ENCODE measurements at regions not wholly inside any gene's neighbourhood (a gene's known extent, or its start where the extent isn't known, plus 50 kb on each side); places are given as distances from the start of the nearest gene placed in this dataset.

DNA sequence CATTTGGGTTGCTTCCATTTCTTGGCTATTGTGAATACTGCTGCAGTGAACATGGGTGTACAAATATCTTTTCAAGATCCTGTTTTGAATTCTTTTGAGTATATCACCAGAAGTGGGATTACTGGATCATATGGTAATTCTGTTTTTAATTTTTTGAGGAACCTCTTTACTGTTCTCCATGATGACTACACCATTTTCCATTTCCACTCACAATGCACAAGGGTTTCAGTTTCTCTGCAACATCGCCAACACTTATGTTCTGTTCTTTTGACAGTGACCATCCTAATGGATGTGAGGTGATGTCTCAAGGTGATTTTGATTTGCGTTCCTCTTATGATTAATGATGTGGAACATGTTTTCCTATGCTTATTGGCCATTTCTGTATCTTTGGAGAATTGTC lies 214.4 kb upstream of the ZFP64 start:
- Mint-ChIP-seq H3K4me1 (ENCODE audit: low read depth) (peaks cover 62% of the 10 kb centered on the region), H3K27me3 (ENCODE audit: insufficient read depth) (no peaks in the 10 kb centered on the region), H3K4me3 (no peak overlapping the region), H3K9me3 (peaks cover 9% of the 10 kb centered on the region), H3K36me3 (ENCODE audit: low read depth) (peaks cover 3% of the 10 kb centered on the region), H3K27ac (peak overlapping the region; percentile 16)
- intact Hi-C loops (cut with micrococcal nuclease) = loop anchor here (1.0 to 5.0 kb wide), 3 partner anchors 567 to 666 kb away; no protein-coding TSS in a partner anchor
- no peak for DNase-seq (ENCODE audit: low spot score)

DNA sequence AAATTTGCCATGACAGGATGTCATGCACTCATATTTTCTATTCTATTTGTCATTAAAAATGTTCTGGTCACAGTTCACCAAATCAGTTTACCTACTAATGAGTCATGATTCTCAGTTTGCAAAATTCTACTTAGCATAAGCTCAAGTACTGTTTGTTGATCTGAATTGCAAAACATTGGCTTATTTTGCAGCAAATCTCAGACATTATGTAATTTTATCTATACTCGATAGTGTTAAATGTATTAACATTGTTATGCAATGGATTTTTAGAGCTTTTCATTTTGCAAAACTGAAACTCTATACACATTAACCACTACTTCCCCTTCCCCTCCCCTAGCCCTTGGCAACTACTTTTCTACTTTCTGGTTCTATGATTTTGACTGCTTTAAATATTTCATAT lies 213.8 kb upstream of the ZFP64 start:
- no peaks in the 10 kb centered on the region for H3K27me3 Mint-ChIP-seq (ENCODE audit: insufficient read depth)
- intact Hi-C loops (cut with micrococcal nuclease) = loop anchor here (1.0 to 5.0 kb wide), 3 partner anchors 568 to 667 kb away; no protein-coding TSS in a partner anchor
- peaks cover 9% of the 10 kb centered on the region for H3K9me3 Mint-ChIP-seq
- no peak for DNase-seq (ENCODE audit: low spot score)
- H3K4me1 Mint-ChIP-seq (ENCODE audit: low read depth) = peaks cover 56% of the 10 kb centered on the region
- peak overlapping the region; percentile 21 for H3K27ac Mint-ChIP-seq
- no peak overlapping the region for H3K4me3 Mint-ChIP-seq
- peaks cover 1% of the 10 kb centered on the region for H3K36me3 Mint-ChIP-seq (ENCODE audit: low read depth)

DNA sequence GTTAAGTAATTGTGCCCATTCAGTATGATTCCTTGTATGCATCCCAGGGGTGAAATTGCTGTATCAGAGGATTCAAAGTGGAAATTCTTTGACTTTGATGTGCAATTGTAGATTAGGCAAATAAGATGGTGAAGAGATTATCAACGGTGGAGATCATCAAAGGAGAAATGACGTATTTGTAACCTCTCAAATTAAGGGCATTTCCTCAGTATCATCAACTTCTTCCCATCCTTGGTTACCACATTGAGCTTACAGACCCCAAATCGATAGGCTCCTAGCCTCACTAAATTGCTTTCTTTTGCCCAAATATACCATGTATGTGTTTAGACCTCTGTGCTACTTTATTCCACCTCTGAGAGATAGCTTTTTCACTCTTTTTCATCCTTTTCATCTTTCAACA lies 213.1 kb upstream of the ZFP64 start:
- DNase-seq (ENCODE audit: low spot score) = no peak
- H3K36me3 Mint-ChIP-seq (ENCODE audit: low read depth) = peaks cover 1% of the 10 kb centered on the region
- H3K4me3 Mint-ChIP-seq = peak overlapping the region; percentile 27
- peaks cover 49% of the 10 kb centered on the region for H3K4me1 Mint-ChIP-seq (ENCODE audit: low read depth)
- no peaks in the 10 kb centered on the region for H3K27me3 Mint-ChIP-seq (ENCODE audit: insufficient read depth)
- H3K27ac Mint-ChIP-seq = peak overlapping the region; percentile 21
- H3K9me3 Mint-ChIP-seq = peaks cover 9% of the 10 kb centered on the region
- intact Hi-C loops (cut with micrococcal nuclease) = loop anchor here (1.0 to 5.0 kb wide), 3 partner anchors 569 to 668 kb away; no protein-coding TSS in a partner anchor

DNA sequence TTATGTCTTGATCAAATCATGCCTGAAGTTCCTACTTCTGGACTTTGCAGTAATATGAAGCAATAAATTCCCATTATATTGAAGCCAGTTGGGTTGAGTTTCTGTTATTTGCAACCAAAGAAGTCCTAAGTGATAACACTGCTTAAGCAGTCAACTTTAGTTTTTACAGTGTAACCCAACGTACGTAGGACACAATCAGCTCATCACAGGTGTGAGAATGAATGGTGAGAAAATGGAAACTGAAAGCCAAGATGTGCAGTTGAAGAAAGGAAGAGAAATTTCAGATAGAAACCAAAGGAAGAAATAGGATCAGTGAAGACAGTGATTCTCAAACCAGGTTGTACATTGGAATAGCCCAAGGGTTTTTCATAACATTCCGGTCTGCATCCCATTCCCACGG lies 211.4 kb upstream of the ZFP64 start:
- Mint-ChIP-seq H3K27me3 (ENCODE audit: insufficient read depth) (no peaks in the 10 kb centered on the region), H3K4me3 (peak overlapping the region; percentile 16), H3K4me1 (ENCODE audit: low read depth) (peaks cover 44% of the 10 kb centered on the region), H3K36me3 (ENCODE audit: low read depth) (peaks cover 1% of the 10 kb centered on the region), H3K27ac (peak overlapping the region; percentile 54), H3K9me3 (peaks cover 9% of the 10 kb centered on the region)
- intact Hi-C loops (cut with micrococcal nuclease) = no loop called here
- no peak for DNase-seq (ENCODE audit: low spot score)

DNA sequence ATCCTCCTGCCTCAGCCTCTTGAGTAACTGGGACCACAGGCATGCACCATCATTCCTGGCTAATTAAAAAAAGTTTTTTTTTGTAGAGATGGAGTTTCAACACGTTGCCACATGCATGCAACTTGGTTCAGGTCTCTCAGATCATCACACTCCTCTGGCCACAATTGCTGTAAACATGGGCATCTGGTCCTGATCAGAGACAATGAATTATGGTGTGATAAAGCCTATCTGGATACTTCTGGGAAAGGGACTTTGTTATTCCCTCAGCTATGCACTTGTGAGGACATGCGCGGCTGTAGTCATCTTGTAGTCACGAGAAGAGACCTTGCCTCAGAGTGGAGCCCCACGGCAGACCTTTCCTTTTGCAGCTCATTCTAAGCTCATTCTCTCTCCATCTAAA lies 210.9 kb upstream of the ZFP64 start:
- DNase-seq (ENCODE audit: low spot score) = no peak
- Mint-ChIP-seq H3K4me3 (no peak overlapping the region), H3K27ac (no peak overlapping the region), H3K36me3 (ENCODE audit: low read depth) (peaks cover 1% of the 10 kb centered on the region), H3K9me3 (peaks cover 9% of the 10 kb centered on the region), H3K27me3 (ENCODE audit: insufficient read depth) (no peaks in the 10 kb centered on the region), H3K4me1 (ENCODE audit: low read depth) (peaks cover 44% of the 10 kb centered on the region)
- intact Hi-C loops (cut with micrococcal nuclease) = no loop called here

DNA sequence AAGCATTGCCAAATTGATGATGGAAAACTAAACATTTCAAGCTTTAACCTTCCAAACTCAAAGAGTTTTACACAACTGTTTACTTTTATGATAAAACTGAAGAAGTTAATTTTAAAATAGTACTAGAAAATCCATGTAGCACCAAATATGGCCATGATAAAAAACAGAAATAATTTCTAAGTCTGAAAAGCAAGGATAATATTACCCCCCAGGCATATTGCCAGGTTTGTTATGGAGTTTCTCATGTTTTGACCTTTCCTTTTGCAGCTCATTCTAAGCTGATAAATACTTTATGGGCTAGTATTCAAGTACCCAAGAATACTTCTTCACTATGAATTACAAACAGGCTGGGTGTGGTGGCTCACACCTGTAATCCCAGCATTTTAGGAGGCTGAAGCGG lies 209.9 kb upstream of the ZFP64 start:
- intact Hi-C loops (cut with micrococcal nuclease) = no loop called here

DNA sequence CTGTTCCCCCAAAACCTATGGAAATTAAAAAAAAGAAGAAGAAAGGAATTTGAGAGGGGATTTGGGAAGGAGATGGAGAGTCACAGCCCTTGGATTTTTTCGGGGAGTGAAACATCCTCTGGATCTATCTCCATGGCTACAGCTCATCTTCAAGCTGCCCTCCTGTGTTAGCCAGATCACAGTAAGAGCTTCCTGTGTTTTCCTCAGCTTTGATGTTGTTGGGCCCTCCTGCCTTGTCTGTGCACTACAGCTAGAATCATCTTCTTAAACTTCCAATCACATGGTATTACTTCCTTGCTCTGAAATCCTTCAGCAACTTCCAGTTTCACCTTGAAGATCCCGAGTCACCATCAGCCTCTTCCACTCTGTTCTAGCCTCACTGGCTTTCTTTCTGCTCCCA lies 207.8 kb upstream of the ZFP64 start:
- Mint-ChIP-seq H3K27ac (no peak overlapping the region), H3K9me3 (peaks cover 4% of the 10 kb centered on the region), H3K36me3 (ENCODE audit: low read depth) (no peaks in the 10 kb centered on the region), H3K27me3 (ENCODE audit: insufficient read depth) (no peaks in the 10 kb centered on the region), H3K4me3 (no peak overlapping the region), H3K4me1 (ENCODE audit: low read depth) (peaks cover 12% of the 10 kb centered on the region)
- intact Hi-C loops (cut with micrococcal nuclease) = no loop called here
- no peak for DNase-seq (ENCODE audit: low spot score)

More for the DNA sequence above, 209.9 kb upstream of the ZFP64 start:
- peaks cover 33% of the 10 kb centered on the region for H3K4me1 Mint-ChIP-seq (ENCODE audit: low read depth)
- no peak overlapping the region for H3K27ac Mint-ChIP-seq
- no peak for DNase-seq (ENCODE audit: low spot score)
- no peaks in the 10 kb centered on the region for H3K27me3 Mint-ChIP-seq (ENCODE audit: insufficient read depth)
- H3K9me3 Mint-ChIP-seq = peaks cover 5% of the 10 kb centered on the region
- H3K4me3 Mint-ChIP-seq = no peak overlapping the region
- H3K36me3 Mint-ChIP-seq (ENCODE audit: low read depth) = no peaks in the 10 kb centered on the region

DNA sequence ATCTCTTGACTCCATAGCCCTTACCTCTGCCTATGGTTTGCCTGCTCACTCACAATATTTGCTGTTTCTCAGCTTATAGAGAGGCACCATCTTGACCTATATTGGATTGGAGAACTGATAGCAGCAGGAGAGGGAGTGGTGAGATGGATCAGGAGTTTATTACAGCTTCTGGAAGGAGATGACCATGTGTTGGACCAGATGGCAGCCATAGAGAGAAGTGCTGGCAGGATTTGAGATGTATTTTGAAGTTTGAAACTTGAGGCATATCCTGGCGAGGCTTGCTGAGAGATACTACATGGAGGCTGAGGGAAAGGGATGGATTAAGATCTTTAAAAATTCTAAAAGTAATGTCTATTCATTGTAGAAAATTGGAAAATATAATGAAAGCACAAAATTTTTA lies 198.0 kb upstream of the ZFP64 start:
- Mint-ChIP-seq H3K9me3 (peaks cover 3% of the 10 kb centered on the region), H3K36me3 (ENCODE audit: low read depth) (no peaks in the 10 kb centered on the region), H3K4me1 (ENCODE audit: low read depth) (no peaks in the 10 kb centered on the region), H3K4me3 (no peak overlapping the region), H3K27ac (no peak overlapping the region), H3K27me3 (ENCODE audit: insufficient read depth) (peaks cover 5% of the 10 kb centered on the region)
- intact Hi-C loops (cut with micrococcal nuclease) = no loop called here
- DNase-seq (ENCODE audit: low spot score) = no peak

DNA sequence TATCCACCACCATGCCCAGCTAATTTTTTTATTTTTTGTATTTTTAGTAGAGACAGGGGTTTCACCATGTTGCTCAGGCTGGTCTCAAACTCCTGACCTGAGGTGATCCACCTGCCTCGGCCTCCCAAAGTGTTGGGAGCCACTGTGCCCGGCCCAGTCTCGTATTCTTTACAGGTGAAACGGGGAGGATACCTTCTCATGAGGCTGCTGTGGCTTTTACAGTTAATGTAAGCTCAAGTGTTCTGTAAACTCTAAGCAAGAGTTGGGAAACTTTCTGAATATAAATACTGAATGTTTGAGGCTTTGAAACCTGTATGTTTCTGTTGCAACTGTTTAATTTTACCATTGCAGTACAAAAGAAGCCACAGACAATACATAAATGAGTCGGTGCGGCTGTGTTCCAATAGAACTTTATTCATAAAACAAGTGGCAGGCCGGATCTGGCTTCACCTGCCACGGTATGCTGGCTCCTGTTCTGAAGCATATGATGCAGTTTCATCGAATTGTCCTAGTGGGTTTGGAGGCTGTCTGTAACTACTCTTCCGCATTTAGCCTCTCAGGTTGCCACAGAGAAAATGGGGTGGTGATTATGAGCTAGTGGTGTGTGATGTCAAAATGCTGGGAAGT lies 192.5 kb upstream of the ZFP64 start:
- Mint-ChIP-seq H3K9me3 (peaks cover 4% of the 10 kb centered on the region), H3K36me3 (ENCODE audit: low read depth) (no peaks in the 10 kb centered on the region), H3K4me1 (ENCODE audit: low read depth) (no peaks in the 10 kb centered on the region), H3K27me3 (ENCODE audit: insufficient read depth) (peaks cover 5% of the 10 kb centered on the region), H3K4me3 (no peak overlapping the region), H3K27ac (no peak overlapping the region)
- no peak for DNase-seq (ENCODE audit: low spot score)
- intact Hi-C loops (cut with micrococcal nuclease) = no loop called here

DNA sequence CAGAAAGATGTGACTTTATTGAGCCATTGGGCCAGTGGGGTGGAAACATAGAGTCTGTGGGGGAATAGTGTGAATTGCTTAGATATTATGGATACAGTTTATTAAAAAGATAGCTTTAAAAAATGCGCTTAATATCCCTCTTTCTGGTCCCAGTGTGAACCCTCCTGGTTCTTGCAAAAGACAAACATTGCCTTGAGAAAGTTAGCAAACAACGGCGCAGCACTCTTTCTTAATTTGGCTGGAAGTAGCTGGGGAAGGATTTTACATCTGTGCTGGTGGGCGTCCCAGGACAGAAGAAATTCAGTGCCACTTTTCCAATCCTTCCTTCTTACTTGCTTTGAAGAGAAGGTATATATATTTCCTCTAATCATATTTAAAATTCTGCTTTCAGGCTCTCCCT lies 191.4 kb upstream of the ZFP64 start:
- intact Hi-C loops (cut with micrococcal nuclease) = no loop called here
- Mint-ChIP-seq H3K36me3 (ENCODE audit: low read depth) (no peaks in the 10 kb centered on the region), H3K27me3 (ENCODE audit: insufficient read depth) (peaks cover 5% of the 10 kb centered on the region), H3K4me3 (no peak overlapping the region), H3K9me3 (peaks cover 4% of the 10 kb centered on the region), H3K27ac (no peak overlapping the region), H3K4me1 (ENCODE audit: low read depth) (no peaks in the 10 kb centered on the region)
- no peak for DNase-seq (ENCODE audit: low spot score)

DNA sequence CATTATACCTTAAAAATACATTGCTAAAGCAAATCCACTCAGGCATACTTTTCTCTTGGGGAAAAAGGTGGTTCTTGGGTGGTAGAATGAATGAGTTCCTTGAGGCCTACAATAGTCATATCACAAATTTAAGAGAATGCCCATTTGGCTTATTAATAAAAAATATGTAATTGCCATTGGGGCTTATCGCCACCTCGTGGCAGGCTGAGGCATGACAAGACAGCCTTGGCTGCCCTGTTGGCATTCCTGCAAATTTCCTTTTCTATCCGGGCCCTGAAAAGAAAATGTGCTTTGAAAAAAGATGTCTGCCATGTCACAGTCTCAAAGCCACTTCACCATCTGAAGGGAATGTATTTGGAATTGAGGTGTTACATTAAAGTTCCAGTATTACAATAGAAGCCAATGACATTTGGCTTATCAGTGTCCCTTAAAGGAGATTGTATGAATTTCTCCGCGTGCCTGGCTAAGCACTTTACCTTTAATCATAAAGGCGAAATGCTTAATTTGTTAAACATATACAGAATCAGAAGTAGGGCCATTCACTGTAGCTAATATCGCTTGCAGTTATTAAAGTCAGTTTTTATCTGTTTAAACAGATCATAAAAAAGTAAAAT lies 188.3 kb upstream of the ZFP64 start:
- H3K4me1 Mint-ChIP-seq (ENCODE audit: low read depth) = no peaks in the 10 kb centered on the region
- intact Hi-C loops (cut with micrococcal nuclease) = loop anchor here (1.0 kb wide), 2 partner anchors 68 to 138 kb away; no protein-coding TSS in a partner anchor
- peaks cover 7% of the 10 kb centered on the region for H3K9me3 Mint-ChIP-seq
- H3K4me3 Mint-ChIP-seq = no peak overlapping the region
- H3K36me3 Mint-ChIP-seq (ENCODE audit: low read depth) = no peaks in the 10 kb centered on the region
- H3K27ac Mint-ChIP-seq = no peak overlapping the region
- DNase-seq (ENCODE audit: low spot score) = no peak
- H3K27me3 Mint-ChIP-seq (ENCODE audit: insufficient read depth) = peaks cover 2% of the 10 kb centered on the region

DNA sequence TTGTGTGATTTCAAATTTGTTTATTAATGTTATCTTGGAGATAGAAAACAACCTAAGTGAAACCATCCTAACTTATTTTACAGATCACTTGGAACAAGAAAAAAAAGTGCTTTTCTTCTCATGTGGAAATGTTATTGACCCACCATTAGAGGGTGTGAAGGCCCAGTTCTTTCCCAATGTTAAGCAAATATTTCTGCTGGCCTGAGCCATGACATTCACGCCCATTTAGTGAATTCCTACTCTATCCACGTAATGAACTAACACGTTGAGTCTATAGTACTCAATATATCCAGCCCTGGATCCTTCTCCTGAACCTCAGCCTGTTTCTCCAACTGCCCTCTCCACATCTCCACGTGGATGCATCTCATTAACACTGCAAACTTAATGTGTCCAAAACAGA lies 180.6 kb upstream of the ZFP64 start:
- Mint-ChIP-seq H3K27me3 (ENCODE audit: insufficient read depth) (peaks cover 4% of the 10 kb centered on the region), H3K27ac (no peak overlapping the region), H3K9me3 (peaks cover 3% of the 10 kb centered on the region), H3K36me3 (ENCODE audit: low read depth) (no peaks in the 10 kb centered on the region), H3K4me3 (no peak overlapping the region), H3K4me1 (ENCODE audit: low read depth) (no peaks in the 10 kb centered on the region)
- no peak for DNase-seq (ENCODE audit: low spot score)
- intact Hi-C loops (cut with micrococcal nuclease) = no loop called here

DNA sequence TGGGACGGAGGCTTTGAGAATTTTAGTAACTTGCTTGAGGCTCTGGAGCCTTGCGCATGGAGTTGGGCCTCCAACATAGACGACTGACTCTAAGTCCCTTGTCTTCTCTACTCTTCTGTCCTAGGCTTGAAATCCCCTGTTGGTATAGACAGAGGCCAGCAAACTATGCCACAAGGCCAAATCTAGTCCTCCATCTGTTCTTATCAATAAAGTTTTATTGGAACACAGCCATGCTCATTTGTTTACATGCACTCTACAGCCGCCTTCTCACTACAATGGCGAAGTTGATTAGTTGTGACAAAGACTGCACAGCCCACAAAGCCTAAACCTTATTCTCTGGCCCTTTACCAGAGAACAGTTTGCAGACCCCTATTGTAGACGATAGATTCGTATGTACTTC lies 174.1 kb upstream of the ZFP64 start:
- no peaks in the 10 kb centered on the region for H3K4me1 Mint-ChIP-seq (ENCODE audit: low read depth)
- H3K36me3 Mint-ChIP-seq (ENCODE audit: low read depth) = no peaks in the 10 kb centered on the region
- peaks cover 2% of the 10 kb centered on the region for H3K27me3 Mint-ChIP-seq (ENCODE audit: insufficient read depth)
- H3K4me3 Mint-ChIP-seq = no peak overlapping the region
- no peak overlapping the region for H3K27ac Mint-ChIP-seq
- DNase-seq (ENCODE audit: low spot score) = no peak
- no peaks in the 10 kb centered on the region for H3K9me3 Mint-ChIP-seq
- intact Hi-C loops (cut with micrococcal nuclease) = no loop called here

All from activated T-helper 1 cell treated with anti-CD3 and anti-CD28 coated beads, Interleukin-12 subunit alpha, Interleukin-12 subunit beta, Interleukin-2, Interleukin-4 antibody, amounts not matched to agents 30 ng/mL and 10 ng/mL and 1 ng/mL, durations not matched to agents 14 hours and 24 hours and 36 hours (primary cell).